Inflammatory macrophage treated with lipopolysaccharide for 1 hour (primary cell): ENCODE measurements at regions not wholly inside any gene's neighbourhood (a gene's known extent, or its start where the extent isn't known, plus 50 kb on each side); places are given as distances from the start of the nearest gene placed in this dataset.

Experiments
- DNase-seq, 2 donors: peaks; one replicate each; pipeline ENCODE4 v3.0.0-alpha.2; 2020 to 2022

- no peak for DNase-seq
Measured at GRCh38 chr18:61989138-61989537, 96.3 kb upstream of the RNF152 start.

GRCh38 chr18:61988100-61988499 lies 95.3 kb upstream of the RNF152 start:
- DNase-seq: peak in 1 of 2 donors; percentile 27

GRCh38 chr18:61985681-61986080 lies 92.9 kb upstream of the RNF152 start:
- DNase-seq: no peak

DNA sequence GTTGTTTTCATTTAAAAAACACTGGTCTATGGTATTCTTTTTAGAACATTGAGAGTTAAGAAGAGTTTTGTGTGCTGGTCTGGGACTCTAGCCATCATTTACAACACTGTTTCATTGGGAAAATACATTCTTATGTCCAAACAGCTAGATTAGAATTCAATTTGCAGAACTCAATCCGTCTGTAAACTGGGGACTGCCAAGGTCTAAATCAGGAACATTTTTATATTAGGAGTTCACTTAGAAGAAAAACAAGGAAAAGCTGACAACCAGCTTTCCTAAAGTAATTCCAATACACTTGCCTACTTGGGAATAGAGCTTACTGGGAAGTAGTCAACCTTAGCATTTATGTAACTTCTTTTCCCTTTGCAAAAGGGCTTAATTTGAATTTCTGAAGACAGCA lies 91.5 kb upstream of the RNF152 start:
- no peak for DNase-seq

GRCh38 chr18:61982475-61982874 lies 89.7 kb upstream of the RNF152 start:
- peak; percentile 70 to 72 for DNase-seq

DNA sequence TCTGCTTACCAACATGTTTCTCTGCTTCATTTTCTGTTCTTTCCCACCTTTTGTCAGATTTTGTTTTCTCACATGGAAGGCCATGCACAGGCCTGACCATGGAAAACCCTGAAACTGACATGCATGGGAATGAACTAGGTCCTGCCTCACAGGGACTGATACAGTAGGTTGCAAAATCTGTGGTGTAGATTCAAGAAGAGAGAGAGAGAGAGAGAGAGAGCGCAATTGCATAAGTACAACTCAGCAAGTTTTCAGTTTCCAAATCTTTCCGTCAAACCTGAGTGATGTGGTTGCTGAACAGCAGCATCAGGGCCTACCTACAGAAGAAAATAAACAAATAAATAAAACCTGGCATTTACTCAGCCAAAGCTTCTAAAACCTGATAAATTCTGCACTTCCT lies 87.5 kb upstream of the RNF152 start:
- peak; percentile 67 to 74 for DNase-seq

GRCh38 chr18:61975526-61976326 lies 82.9 kb upstream of the RNF152 start:
- peak in 1 of 2 donors; percentile 27 for DNase-seq

GRCh38 chr18:61973273-61974115 lies 80.7 kb upstream of the RNF152 start:
- DNase-seq: no peak

DNA sequence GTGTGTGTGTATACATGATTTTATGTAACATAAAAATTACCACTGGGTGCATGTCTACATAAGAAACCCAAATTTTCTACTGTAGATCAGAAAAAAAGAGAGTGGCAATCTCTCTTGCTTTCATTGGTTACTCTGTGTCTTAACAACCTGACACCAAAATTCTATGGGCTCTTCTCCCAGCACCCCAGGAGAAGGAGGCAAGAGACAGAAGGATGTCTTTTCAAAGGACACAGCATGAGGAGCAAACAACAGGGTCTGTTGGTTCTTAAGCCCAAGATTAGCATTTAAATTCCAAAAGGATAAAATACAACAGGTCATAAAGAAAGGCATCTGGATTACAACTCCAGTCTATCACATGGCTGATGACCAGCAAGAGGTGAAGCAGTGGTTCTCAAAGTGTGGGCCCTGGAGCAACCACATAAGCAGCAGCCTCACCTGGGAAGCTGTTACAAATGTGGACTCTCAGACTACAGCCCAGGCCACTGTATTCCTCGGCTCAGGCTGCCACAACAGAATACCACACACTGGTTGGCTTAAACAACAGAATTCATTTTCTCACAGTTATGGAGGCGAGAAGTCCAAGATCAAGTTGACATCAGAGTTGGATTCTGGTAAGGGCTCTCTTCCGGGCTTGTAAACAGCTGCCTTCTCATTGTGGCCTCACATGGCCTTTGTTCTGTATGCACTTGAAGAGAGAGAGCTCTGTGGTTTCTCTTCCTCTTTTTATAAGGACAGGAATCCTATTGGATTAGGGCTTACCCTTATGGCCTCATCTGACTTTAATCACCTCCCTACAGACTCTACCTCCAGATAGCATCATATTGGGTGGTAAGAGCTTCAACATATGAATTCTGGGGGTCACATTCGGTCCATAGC lies 79.8 kb upstream of the RNF152 start:
- DNase-seq: peak; percentile 56 to 59

DNA sequence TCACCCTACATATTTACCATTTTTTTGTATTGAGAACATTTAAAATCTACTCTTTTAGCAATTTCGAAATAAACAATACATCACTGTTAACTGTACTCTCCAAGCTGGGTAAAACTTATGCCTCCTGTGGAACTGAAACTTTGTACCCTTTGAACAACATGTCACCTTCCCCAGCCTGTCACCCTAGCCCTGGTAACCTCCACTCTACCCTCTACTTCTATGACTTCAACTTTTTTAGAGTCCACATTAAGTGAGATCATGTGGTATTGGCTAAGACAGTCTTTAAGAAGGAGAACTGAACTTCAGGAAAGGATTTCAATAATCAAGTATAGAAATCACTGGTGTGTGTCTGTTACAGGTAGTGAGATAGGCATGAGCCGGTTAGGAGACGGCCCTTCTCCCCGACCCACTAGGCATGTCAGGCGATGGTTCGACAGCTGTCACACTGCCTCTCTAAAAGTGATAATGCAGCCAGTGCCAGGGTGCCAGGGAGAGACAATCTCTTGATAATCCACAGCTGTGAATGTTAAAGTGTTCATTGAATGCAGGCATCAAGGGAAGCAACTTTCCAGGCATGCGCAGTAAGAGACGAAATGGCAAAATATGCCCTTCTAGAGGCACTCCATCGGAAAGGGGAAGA lies 74.6 kb upstream of the RNF152 start:
- DNase-seq: peak; percentile 36 to 39

- no peak for DNase-seq
Measured at GRCh38 chr18:61965311-61965710, 72.5 kb upstream of the RNF152 start.

DNA sequence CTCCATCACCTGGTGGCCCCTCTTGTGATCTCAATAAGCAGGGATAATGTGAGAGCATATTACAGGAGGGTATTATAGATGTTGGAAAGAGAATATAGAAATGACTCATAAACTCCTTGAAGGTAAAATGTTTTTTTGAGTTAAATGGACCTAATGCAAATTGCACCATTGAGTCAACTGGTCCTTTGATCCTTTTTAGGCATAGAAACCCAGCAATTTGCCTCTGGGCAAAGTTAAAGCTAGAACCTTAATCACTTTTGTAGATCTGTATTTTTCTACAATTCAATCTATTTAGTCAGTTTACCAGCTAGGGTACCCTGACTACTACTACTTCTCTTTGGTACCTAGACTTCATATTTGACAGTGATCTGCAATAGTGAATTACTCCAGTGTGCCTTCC lies 71.8 kb upstream of the RNF152 start:
- DNase-seq: no peak

- DNase-seq: no peak
Measured at GRCh38 chr18:61963705-61964104, 70.9 kb upstream of the RNF152 start.

DNA sequence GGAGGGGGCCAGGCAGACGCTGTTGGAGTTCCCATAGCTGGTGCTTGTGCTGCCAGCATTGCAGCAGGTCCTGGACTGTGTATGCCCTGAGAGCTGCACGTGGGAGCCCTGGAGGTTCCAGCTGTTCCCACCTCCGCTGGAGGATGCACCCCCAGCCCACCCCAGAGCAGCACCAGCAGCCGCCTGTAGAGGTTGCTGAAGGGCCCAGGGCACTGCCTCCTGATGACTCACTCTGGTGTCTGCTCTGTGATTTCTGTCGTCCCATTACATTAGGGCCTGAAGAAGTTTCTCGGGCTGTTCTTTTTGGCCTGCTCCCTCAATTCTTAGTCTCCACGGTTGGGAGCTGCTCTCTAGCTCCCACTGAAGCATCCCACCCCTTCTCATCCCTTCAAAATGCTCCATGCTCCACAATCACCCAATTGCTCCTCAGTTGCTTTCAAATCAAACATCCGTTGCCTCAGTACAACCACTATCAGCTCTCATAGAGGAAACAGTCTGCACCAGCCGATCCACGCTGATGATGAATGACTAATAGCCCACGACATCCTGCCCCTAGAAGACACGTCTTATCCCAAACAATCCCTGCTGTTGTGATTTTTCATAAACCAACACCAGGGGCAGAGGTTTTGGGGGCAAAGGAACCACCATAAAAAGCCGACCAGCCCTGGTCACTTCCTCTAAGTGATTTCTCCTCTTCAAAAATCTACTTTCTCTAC lies 65.2 kb upstream of the RNF152 start:
- DNase-seq: no peak

DNA sequence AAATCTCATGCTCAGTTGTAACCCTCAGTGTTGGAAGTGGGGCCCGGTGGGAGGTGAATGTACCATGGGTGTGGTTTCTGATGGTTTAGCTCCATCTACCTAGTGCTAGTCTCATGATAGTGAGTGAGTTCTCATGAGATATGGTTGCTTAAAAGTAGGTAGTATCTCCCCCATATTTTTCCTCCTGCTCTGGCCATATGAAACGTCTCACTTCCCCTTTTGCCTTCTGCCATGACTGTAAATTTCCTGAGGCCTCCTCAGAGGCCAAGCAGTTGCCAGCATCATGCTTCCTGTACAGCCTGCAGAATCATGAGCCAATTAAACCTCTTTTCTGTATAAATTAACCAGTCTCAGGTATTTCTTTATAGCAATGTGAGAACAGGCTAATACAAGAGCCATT lies 62.8 kb upstream of the RNF152 start:
- peak in 1 of 2 donors; percentile 3 for DNase-seq

DNA sequence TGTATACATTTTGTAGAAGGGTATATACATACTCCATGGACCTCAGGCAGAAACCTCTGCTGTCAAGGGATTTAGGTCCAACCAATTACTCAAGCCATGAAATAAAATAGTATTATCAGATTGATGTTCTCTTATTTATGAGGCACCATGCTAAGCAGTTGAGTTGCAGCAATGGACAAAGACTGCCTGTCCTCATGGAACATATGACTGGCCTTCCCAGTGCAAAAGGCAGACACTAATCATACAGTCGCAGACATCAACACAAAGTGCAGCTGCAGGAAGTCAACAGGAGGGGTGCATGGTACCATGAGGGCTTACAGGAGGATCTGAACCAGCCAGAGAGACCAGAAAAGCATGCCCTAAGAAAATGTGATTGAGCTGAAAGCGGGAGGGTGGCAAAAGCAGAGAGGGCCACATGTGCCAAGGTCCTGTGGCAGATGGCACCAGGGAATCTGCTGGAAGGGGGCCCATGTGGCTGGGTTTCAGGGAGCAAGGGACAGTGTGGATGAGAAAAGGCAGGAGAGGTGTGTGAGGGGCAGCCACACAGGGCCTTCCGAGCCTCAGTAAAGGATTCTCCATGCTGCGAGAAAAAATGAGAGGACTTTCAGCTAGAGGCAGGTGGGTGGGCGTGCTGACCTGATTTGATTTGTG lies 61.4 kb upstream of the RNF152 start:
- DNase-seq: no peak

- DNase-seq: no peak
Measured at GRCh38 chr18:61953641-61954040, 60.8 kb upstream of the RNF152 start.

GRCh38 chr18:61953161-61953560 lies 60.4 kb upstream of the RNF152 start:
- DNase-seq: no peak

DNA sequence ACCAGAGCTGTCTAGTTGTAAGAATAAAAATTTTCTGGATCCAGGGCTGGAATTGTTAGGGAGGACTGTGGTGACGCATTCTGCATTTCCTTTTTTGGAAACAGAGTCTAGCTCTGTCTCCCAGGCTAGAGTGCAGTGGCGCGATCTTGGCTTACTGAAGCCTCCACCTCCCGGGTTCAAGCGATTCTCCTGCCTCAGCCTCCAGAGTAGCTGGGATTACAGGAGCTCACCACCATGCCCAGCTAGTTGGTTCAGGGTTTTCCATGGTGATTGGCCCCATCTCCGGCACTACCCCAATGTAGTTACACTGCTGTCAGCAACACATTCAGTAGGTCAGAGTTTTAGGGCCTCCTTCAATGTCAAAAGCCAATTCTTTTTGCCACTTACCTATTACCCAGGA lies 58.6 kb upstream of the RNF152 start:
- DNase-seq: no peak

DNA sequence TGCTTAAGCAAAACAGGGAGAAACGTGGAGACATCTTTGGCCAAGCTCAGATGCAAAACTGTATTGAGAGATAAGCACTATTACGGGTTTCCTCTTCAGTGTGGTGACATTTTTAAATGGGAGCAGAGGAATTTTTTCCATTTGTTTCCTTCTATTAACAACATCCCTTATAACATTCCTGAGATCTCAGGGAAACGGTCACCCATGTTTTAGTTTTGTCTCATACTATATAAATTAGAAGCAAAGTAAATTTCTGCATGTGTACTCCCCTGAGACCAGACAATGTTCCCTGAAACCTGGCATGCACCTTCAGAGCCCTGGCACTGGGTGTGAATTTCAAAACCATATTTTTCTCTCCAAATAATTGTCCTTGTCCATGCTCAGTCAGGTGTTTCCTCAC lies 57.6 kb upstream of the RNF152 start:
- no peak for DNase-seq

- no peak for DNase-seq
Measured at GRCh38 chr18:61949946-61950345, 57.1 kb upstream of the RNF152 start.
